GM23338 (cell line): ENCODE measurements at regions not wholly inside any gene's neighbourhood (a gene's known extent, or its start where the extent isn't known, plus 50 kb on each side); places are given as distances from the start of the nearest gene placed in this dataset.

Source experiments
- EZH2 ChIP-seq: fragments of 200-600 bp; sonication (generic); IDR thresholded peaks from one replicate; pipeline ENCODE4 v1.8.0; 2017; ENCODE audit warnings: antibody characterized with exemption, mild to moderate bottlenecking, low read depth; ENCODE audit not compliant: unreplicated experiment
- JUNB ChIP-seq: IDR thresholded peaks from one replicate; pipeline ENCODE4 v1.6.1; 2016; ENCODE audit warnings: antibody characterized with exemption; ENCODE audit not compliant: unreplicated experiment
- POLR2AphosphoS5 ChIP-seq: IDR thresholded peaks from 2 replicates; pipeline ENCODE4 v1.6.1; 2016; ENCODE audit warnings: antibody characterized with exemption, low read depth
- ZNF114 ChIP-seq: fragments of 250-450 bp; sonication (Bioruptor Pico); IDR thresholded peaks from 2 replicates; pipeline ENCODE4 v1.5.0; 2020; ENCODE audit warnings: mild to moderate bottlenecking, moderate library complexity
- TF ChIP-seq, protein P1 (sequence below), 2 experiments: fragments of 200-600 bp in 1 of 2; sonication (generic) in 1 of 2; conservative IDR thresholded peaks; 2 replicates each; pipeline versions ENCODE4 v1.5.1 to v1.6.1; 2016 to 2017; ENCODE audit warnings: antibody characterized with exemption in 2 of 2, low read depth in 2 of 2, mild to moderate bottlenecking in 2 of 2, moderate library complexity in 1 of 2
- TF ChIP-seq, protein P2 (sequence below): fragments of 250-450 bp; sonication (Bioruptor Pico); IDR thresholded peaks from 2 replicates; pipeline ENCODE4 v1.5.0; 2020; ENCODE audit warnings: mild to moderate bottlenecking, moderate library complexity
- TF ChIP-seq, protein P3 (sequence below): IDR thresholded peaks from one replicate; pipeline ENCODE4 v1.6.1; 2018; ENCODE audit warnings: antibody characterized with exemption; ENCODE audit not compliant: unreplicated experiment
- TF ChIP-seq, protein P4 (sequence below): IDR thresholded peaks from 2 replicates; pipeline ENCODE4 v1.6.1; 2016; ENCODE audit warnings: antibody characterized with exemption

GRCh38 chr3:38988955-38989354 is 62.8 kb downstream of the SCN11A start:
- TF ChIP-seq, protein P1, sequence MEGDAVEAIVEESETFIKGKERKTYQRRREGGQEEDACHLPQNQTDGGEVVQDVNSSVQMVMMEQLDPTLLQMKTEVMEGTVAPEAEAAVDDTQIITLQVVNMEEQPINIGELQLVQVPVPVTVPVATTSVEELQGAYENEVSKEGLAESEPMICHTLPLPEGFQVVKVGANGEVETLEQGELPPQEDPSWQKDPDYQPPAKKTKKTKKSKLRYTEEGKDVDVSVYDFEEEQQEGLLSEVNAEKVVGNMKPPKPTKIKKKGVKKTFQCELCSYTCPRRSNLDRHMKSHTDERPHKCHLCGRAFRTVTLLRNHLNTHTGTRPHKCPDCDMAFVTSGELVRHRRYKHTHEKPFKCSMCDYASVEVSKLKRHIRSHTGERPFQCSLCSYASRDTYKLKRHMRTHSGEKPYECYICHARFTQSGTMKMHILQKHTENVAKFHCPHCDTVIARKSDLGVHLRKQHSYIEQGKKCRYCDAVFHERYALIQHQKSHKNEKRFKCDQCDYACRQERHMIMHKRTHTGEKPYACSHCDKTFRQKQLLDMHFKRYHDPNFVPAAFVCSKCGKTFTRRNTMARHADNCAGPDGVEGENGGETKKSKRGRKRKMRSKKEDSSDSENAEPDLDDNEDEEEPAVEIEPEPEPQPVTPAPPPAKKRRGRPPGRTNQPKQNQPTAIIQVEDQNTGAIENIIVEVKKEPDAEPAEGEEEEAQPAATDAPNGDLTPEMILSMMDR (conservative IDR thresholded peaks at IDR 0.05; ENCODE audit: low read depth in 2 of 2): no peak
- TF ChIP-seq POLR2AphosphoS5: no peak
- no peak for TF ChIP-seq EZH2
- TF ChIP-seq ZNF114 (CRISPR knock-in tag): no peak
- no peak for TF ChIP-seq JUNB
- TF ChIP-seq, protein P2, sequence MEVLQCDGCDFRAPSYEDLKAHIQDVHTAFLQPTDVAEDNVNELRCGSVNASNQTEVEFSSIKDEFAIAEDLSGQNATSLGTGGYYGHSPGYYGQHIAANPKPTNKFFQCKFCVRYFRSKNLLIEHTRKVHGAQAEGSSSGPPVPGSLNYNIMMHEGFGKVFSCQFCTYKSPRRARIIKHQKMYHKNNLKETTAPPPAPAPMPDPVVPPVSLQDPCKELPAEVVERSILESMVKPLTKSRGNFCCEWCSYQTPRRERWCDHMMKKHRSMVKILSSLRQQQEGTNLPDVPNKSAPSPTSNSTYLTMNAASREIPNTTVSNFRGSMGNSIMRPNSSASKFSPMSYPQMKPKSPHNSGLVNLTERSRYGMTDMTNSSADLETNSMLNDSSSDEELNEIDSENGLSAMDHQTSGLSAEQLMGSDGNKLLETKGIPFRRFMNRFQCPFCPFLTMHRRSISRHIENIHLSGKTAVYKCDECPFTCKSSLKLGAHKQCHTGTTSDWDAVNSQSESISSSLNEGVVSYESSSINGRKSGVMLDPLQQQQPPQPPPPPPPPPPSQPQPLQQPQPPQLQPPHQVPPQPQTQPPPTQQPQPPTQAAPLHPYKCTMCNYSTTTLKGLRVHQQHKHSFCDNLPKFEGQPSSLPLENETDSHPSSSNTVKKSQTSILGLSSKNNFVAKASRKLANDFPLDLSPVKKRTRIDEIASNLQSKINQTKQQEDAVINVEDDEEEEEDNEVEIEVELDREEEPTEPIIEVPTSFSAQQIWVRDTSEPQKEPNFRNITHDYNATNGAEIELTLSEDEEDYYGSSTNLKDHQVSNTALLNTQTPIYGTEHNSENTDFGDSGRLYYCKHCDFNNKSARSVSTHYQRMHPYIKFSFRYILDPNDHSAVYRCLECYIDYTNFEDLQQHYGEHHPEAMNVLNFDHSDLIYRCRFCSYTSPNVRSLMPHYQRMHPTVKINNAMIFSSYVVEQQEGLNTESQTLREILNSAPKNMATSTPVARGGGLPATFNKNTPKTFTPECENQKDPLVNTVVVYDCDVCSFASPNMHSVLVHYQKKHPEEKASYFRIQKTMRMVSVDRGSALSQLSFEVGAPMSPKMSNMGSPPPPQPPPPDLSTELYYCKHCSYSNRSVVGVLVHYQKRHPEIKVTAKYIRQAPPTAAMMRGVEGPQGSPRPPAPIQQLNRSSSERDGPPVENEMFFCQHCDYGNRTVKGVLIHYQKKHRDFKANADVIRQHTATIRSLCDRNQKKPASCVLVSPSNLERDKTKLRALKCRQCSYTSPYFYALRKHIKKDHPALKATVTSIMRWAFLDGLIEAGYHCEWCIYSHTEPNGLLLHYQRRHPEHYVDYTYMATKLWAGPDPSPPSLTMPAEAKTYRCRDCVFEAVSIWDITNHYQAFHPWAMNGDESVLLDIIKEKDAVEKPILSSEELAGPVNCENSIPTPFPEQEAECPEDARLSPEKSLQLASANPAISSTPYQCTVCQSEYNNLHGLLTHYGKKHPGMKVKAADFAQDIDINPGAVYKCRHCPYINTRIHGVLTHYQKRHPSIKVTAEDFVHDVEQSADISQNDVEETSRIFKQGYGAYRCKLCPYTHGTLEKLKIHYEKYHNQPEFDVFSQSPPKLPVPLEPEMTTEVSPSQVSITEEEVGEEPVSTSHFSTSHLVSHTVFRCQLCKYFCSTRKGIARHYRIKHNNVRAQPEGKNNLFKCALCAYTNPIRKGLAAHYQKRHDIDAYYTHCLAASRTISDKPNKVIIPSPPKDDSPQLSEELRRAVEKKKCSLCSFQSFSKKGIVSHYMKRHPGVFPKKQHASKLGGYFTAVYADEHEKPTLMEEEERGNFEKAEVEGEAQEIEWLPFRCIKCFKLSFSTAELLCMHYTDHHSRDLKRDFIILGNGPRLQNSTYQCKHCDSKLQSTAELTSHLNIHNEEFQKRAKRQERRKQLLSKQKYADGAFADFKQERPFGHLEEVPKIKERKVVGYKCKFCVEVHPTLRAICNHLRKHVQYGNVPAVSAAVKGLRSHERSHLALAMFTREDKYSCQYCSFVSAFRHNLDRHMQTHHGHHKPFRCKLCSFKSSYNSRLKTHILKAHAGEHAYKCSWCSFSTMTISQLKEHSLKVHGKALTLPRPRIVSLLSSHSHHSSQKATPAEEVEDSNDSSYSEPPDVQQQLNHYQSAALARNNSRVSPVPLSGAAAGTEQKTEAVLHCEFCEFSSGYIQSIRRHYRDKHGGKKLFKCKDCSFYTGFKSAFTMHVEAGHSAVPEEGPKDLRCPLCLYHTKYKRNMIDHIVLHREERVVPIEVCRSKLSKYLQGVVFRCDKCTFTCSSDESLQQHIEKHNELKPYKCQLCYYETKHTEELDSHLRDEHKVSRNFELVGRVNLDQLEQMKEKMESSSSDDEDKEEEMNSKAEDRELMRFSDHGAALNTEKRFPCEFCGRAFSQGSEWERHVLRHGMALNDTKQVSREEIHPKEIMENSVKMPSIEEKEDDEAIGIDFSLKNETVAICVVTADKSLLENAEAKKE (CRISPR knock-in tag): no peak
- TF ChIP-seq, protein P3, sequence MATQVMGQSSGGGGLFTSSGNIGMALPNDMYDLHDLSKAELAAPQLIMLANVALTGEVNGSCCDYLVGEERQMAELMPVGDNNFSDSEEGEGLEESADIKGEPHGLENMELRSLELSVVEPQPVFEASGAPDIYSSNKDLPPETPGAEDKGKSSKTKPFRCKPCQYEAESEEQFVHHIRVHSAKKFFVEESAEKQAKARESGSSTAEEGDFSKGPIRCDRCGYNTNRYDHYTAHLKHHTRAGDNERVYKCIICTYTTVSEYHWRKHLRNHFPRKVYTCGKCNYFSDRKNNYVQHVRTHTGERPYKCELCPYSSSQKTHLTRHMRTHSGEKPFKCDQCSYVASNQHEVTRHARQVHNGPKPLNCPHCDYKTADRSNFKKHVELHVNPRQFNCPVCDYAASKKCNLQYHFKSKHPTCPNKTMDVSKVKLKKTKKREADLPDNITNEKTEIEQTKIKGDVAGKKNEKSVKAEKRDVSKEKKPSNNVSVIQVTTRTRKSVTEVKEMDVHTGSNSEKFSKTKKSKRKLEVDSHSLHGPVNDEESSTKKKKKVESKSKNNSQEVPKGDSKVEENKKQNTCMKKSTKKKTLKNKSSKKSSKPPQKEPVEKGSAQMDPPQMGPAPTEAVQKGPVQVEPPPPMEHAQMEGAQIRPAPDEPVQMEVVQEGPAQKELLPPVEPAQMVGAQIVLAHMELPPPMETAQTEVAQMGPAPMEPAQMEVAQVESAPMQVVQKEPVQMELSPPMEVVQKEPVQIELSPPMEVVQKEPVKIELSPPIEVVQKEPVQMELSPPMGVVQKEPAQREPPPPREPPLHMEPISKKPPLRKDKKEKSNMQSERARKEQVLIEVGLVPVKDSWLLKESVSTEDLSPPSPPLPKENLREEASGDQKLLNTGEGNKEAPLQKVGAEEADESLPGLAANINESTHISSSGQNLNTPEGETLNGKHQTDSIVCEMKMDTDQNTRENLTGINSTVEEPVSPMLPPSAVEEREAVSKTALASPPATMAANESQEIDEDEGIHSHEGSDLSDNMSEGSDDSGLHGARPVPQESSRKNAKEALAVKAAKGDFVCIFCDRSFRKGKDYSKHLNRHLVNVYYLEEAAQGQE: no peak
- TF ChIP-seq, protein P4, sequence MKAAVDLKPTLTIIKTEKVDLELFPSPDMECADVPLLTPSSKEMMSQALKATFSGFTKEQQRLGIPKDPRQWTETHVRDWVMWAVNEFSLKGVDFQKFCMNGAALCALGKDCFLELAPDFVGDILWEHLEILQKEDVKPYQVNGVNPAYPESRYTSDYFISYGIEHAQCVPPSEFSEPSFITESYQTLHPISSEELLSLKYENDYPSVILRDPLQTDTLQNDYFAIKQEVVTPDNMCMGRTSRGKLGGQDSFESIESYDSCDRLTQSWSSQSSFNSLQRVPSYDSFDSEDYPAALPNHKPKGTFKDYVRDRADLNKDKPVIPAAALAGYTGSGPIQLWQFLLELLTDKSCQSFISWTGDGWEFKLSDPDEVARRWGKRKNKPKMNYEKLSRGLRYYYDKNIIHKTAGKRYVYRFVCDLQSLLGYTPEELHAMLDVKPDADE: no peak
